ENCODE measurements at regions not wholly inside any gene's neighbourhood (a gene's known extent, or its start where the extent isn't known, plus 50 kb on each side); places are given as distances from the start of the nearest gene placed in this dataset.
"Not testable (repeated sequence)": the region's sequence is repeated elsewhere in the genome, so short reads cannot be mapped to it uniquely, and the experiment has no call there.

DNA sequence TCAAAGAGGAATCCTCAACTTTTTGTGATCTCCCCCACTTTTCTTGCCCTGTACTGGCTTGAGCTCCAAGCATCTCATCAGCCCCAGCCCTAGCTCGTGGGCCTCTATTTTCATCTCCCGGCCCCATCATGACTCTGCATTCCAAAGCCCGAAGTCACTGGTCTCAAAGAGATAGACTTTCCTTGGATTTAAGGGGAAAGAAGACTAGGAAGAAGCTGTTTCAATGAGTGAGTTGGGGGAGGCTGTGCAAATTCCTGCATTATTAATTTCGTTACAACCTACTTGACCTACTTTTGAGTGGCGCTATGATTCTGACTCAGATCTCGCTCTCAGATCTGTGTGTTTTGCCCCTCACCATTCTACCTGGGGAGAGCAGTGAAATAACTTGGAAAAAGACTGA is 266.6 kb upstream of the TBL1XR1 start:
- DNase-seq (no peak), ATAC-seq (peak; percentile 61)
- Mint-ChIP-seq H3K27ac (peak overlapping the region; percentile 91), H3K36me3 (ENCODE audit: low read depth) (no peaks in the 10 kb centered on the region), H3K4me1 (peaks cover 13% of the 10 kb centered on the region), H3K27me3 (no peaks in the 10 kb centered on the region), H3K4me3 (peak overlapping the region; percentile 79)
- no peaks in the 10 kb centered on the region for H3K9me3 ChIP-seq (ENCODE audit: control insufficient read depth, low read length, poor library complexity, severe bottlenecking)

DNA sequence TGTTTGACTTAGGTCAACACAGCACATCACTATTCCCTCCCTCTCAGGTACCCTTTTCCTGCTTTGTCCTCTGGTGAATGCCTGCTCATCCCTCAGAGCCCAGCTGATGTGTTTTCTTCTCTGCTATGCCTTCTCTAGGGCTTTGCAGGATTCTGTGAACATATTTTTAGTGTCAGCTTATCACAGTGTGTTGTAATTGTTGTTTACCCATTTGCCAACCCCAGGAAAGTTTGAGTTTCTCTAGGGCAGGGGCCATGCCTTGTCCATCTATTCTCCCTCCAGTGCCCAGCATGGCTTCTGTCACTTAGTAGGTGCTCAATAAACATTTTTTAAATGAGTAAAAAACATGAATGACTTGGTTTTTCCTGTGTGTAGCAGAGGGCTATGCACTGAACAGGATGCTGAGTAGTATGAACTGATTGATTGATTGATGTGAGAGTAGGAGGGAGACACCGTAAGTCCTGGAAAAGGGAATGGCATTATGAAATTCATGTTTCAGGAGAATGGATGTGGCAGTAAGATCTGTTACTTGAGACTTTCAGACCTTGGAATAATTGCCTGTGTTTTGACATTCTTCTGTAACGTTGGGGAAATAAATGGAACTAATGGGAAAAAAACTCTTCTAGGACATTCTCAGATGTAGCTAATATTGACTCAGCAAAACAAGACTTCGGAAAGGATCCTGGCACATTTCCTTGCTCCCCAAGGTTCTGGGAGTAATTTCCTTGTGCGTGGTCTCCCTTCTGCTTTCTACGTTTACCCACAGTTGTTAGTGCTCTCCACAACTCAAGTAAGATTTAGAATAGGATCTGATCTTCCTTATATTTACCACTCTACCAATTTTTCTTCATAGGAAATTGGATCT is 267.3 kb upstream of the TBL1XR1 start:
- H3K4me3 Mint-ChIP-seq: peak overlapping the region; percentile 79
- H3K36me3 Mint-ChIP-seq (ENCODE audit: low read depth): no peaks in the 10 kb centered on the region
- H3K4me1 Mint-ChIP-seq: peaks cover 13% of the 10 kb centered on the region
- H3K27me3 Mint-ChIP-seq: no peaks in the 10 kb centered on the region
- ATAC-seq: no peak
- H3K9me3 ChIP-seq (ENCODE audit: control insufficient read depth, low read length, poor library complexity, severe bottlenecking): no peaks in the 10 kb centered on the region
- peak overlapping the region; percentile 91 for H3K27ac Mint-ChIP-seq
- DNase-seq: no peak

DNA sequence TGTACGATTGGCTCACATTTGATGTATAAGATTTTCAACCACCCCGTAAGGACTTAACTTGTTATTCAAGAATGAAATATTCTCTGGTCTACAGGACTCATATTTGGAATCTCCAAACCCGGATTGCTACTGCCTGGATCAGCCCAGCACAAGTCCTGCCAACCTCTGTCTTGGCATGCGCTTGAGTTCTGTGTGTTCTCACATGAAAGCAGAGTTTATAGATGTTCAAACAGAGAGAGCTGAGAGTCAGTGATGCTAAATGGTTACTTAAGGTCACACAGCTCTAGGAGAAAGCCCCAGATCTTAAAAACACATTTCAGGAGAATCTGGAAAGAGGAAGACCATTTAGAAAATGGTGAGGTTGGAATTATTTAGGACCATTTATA is 268.0 kb upstream of the TBL1XR1 start:
- H3K4me3 Mint-ChIP-seq: no peak overlapping the region

DNA sequence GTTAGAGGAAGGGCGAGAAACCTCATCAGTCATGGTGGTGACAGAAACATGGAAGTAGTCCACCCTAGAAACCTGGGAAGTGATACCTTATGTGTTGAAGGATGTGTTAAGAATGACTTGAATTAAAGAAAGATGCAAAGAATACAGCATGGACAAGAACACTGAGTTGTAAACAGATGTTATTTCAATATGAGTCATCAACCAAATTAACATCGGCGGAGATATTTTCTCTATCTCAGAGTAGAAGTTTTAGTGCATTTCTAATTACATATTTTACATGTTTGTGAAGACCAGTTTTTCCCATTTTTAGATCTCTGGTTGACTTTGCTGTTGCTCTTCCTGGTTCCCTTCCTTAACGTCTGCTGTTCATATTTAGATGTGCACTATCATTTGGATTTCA is 268.8 kb upstream of the TBL1XR1 start:
- Mint-ChIP-seq H3K4me3 (no peak overlapping the region), H3K4me1 (peaks cover 13% of the 10 kb centered on the region), H3K27ac (no peak overlapping the region), H3K36me3 (ENCODE audit: low read depth) (no peaks in the 10 kb centered on the region), H3K27me3 (no peaks in the 10 kb centered on the region)
- no peak for DNase-seq
- no peak for ATAC-seq
- H3K9me3 ChIP-seq (ENCODE audit: control insufficient read depth, low read length, poor library complexity, severe bottlenecking): no peaks in the 10 kb centered on the region

More for the DNA sequence above, 268.0 kb upstream of the TBL1XR1 start:
- no peaks in the 10 kb centered on the region for H3K9me3 ChIP-seq (ENCODE audit: control insufficient read depth, low read length, poor library complexity, severe bottlenecking)
- H3K4me1 Mint-ChIP-seq: peaks cover 13% of the 10 kb centered on the region
- ATAC-seq (no peak), DNase-seq (no peak)
- no peaks in the 10 kb centered on the region for H3K36me3 Mint-ChIP-seq (ENCODE audit: low read depth)
- no peak overlapping the region for H3K27ac Mint-ChIP-seq
- H3K27me3 Mint-ChIP-seq: no peaks in the 10 kb centered on the region

DNA sequence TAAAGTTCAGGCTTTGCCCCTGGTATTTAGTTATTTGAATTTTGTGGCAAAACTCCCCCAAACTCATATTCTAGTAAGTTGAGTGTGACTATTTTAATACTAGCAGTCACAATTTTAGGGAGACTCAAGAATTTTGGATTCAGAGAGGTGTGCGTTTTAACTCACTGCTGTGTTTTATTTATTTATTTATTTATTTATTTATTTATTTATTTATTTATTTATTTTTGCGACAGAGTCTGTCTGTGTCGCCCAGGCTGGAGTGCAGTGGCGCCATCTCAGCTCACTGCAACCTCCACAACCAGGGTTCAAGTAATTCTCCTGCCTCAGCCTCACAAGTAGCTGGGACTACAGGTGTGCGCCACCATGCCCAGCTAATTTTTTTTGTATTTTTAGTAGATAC is 269.3 kb upstream of the TBL1XR1 start:
- not testable (repeated sequence) for H3K27ac Mint-ChIP-seq; H3K4me3 Mint-ChIP-seq; H3K36me3 Mint-ChIP-seq (ENCODE audit: low read depth); ATAC-seq; DNase-seq; H3K9me3 ChIP-seq (ENCODE audit: control insufficient read depth, low read length, poor library complexity, severe bottlenecking); H3K27me3 Mint-ChIP-seq
- peaks cover 16% of the 10 kb centered on the region for H3K4me1 Mint-ChIP-seq

GRCh38 chr3:177467247-177467985 is 270.1 kb upstream of the TBL1XR1 start:
- Mint-ChIP-seq H3K4me3 (no peak overlapping the region), H3K27ac (no peak overlapping the region), H3K27me3 (no peaks in the 10 kb centered on the region), H3K4me1 (peaks cover 17% of the 10 kb centered on the region), H3K36me3 (ENCODE audit: low read depth) (no peaks in the 10 kb centered on the region)
- no peak for ATAC-seq
- DNase-seq: no peak
- no peaks in the 10 kb centered on the region for H3K9me3 ChIP-seq (ENCODE audit: control insufficient read depth, low read length, poor library complexity, severe bottlenecking)

GRCh38 chr3:177468331-177468730 is 271.0 kb upstream of the TBL1XR1 start:
- Mint-ChIP-seq H3K27me3 (no peaks in the 10 kb centered on the region), H3K4me3 (no peak overlapping the region), H3K36me3 (ENCODE audit: low read depth) (no peaks in the 10 kb centered on the region), H3K4me1 (peaks cover 17% of the 10 kb centered on the region), H3K27ac (no peak overlapping the region)
- DNase-seq: no peak
- H3K9me3 ChIP-seq (ENCODE audit: control insufficient read depth, low read length, poor library complexity, severe bottlenecking): no peaks in the 10 kb centered on the region
- ATAC-seq: no peak

- no peak overlapping the region for H3K27ac Mint-ChIP-seq
Observed at GRCh38 chr3:177468816-177469215, 271.5 kb upstream of the TBL1XR1 start.

GRCh38 chr3:177469216-177469615 is 271.9 kb upstream of the TBL1XR1 start:
- Mint-ChIP-seq H3K27ac (no peak overlapping the region), H3K4me3 (no peak overlapping the region), H3K27me3 (no peaks in the 10 kb centered on the region), H3K36me3 (ENCODE audit: low read depth) (no peaks in the 10 kb centered on the region), H3K4me1 (peaks cover 9% of the 10 kb centered on the region)
- ATAC-seq: no peak
- no peaks in the 10 kb centered on the region for H3K9me3 ChIP-seq (ENCODE audit: control insufficient read depth, low read length, poor library complexity, severe bottlenecking)
- no peak for DNase-seq

More at GRCh38 chr3:177468816-177469215, 271.5 kb upstream of the TBL1XR1 start:
- H3K4me1 Mint-ChIP-seq: peaks cover 13% of the 10 kb centered on the region
- H3K27me3 Mint-ChIP-seq: no peaks in the 10 kb centered on the region
- no peaks in the 10 kb centered on the region for H3K9me3 ChIP-seq (ENCODE audit: control insufficient read depth, low read length, poor library complexity, severe bottlenecking)
- H3K36me3 Mint-ChIP-seq (ENCODE audit: low read depth): no peaks in the 10 kb centered on the region
- ATAC-seq (no peak), DNase-seq (no peak)
- H3K4me3 Mint-ChIP-seq: no peak overlapping the region

- no peak overlapping the region for H3K4me3 Mint-ChIP-seq
- H3K9me3 ChIP-seq (ENCODE audit: control insufficient read depth, low read length, poor library complexity, severe bottlenecking): no peaks in the 10 kb centered on the region
- ATAC-seq (no peak), DNase-seq (no peak)
- H3K36me3 Mint-ChIP-seq (ENCODE audit: low read depth): no peaks in the 10 kb centered on the region
- H3K27me3 Mint-ChIP-seq: no peaks in the 10 kb centered on the region
- H3K4me1 Mint-ChIP-seq: peaks cover 4% of the 10 kb centered on the region
- H3K27ac Mint-ChIP-seq: no peak overlapping the region
Observed at GRCh38 chr3:177470197-177470941, 273.1 kb upstream of the TBL1XR1 start.

DNA sequence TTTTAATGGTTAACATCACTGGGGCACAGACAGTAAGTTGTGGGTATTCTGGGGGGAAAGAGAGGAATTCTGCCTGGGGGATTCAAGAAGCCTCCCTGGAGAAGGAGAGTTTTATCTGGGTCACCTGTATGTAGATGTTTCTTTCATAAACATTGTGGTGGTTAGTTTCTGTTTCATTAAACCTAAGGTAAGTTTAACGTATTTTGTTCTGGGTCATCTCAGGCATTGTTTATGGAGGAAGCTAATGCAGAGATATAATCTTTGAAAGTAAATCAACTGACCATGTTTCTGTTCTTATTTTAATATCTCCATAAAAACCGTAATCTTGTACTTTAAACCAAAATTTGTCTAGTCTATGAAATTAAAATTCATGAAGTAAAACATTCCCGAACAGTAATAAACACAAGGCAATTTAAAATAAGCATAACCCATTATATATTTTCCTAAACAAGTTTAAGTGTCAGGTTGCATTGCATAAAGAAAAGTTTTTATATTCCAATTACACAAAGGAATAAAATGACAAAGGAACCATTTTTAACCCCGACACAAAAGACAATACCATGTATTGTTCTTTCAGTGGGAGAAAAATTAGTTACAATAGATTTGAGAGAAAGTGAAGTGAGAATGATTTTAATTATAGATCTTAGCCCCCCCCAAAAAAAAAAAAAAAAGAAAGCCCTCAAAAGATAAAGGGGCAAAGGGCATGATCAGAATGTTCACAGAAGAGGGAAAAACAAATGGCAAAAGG is 274.6 kb upstream of the TBL1XR1 start:
- DNase-seq (no peak), ATAC-seq (no peak)
- H3K9me3 ChIP-seq (ENCODE audit: control insufficient read depth, low read length, poor library complexity, severe bottlenecking): no peaks in the 10 kb centered on the region
- Mint-ChIP-seq H3K4me3 (no peak overlapping the region), H3K36me3 (ENCODE audit: low read depth) (no peaks in the 10 kb centered on the region), H3K4me1 (peaks cover 4% of the 10 kb centered on the region), H3K27ac (no peak overlapping the region), H3K27me3 (no peaks in the 10 kb centered on the region)

GRCh38 chr3:177473184-177473583 is 275.9 kb upstream of the TBL1XR1 start:
- no peak for ATAC-seq
- no peaks in the 10 kb centered on the region for H3K9me3 ChIP-seq (ENCODE audit: control insufficient read depth, low read length, poor library complexity, severe bottlenecking)
- no peaks in the 10 kb centered on the region for H3K36me3 Mint-ChIP-seq (ENCODE audit: low read depth)
- no peak overlapping the region for H3K4me3 Mint-ChIP-seq
- no peaks in the 10 kb centered on the region for H3K27me3 Mint-ChIP-seq
- DNase-seq: no peak
- H3K4me1 Mint-ChIP-seq: peaks cover 4% of the 10 kb centered on the region
- H3K27ac Mint-ChIP-seq: no peak overlapping the region

GRCh38 chr3:177473903-177474302 is 276.6 kb upstream of the TBL1XR1 start:
- H3K4me1 Mint-ChIP-seq: peaks cover 4% of the 10 kb centered on the region
- no peaks in the 10 kb centered on the region for H3K9me3 ChIP-seq (ENCODE audit: control insufficient read depth, low read length, poor library complexity, severe bottlenecking)
- DNase-seq (no peak), ATAC-seq (no peak)
- no peak overlapping the region for H3K4me3 Mint-ChIP-seq
- no peaks in the 10 kb centered on the region for H3K36me3 Mint-ChIP-seq (ENCODE audit: low read depth)
- H3K27ac Mint-ChIP-seq: no peak overlapping the region
- no peaks in the 10 kb centered on the region for H3K27me3 Mint-ChIP-seq
